Immature natural killer cell (primary cell): ENCODE measurements at regions not wholly inside any gene's neighbourhood (a gene's known extent, or its start where the extent isn't known, plus 50 kb on each side); places are given as distances from the start of the nearest gene placed in this dataset.

Experiments used
- DNase-seq, 3 donors: peaks; one replicate each; pipeline ENCODE4 v3.0.0; 2022; ENCODE audit warnings: mixed read lengths in 1 of 3
- H3K27ac Mint-ChIP-seq, 6 donors: one replicate each; pipeline ENCODE4 v1.8.0; 2020; ENCODE audit warnings: mixed read lengths in 6 of 6, mild to moderate bottlenecking in 5 of 6, inconsistent platforms in 4 of 6, moderate library complexity in 3 of 6
- H3K27me3 Mint-ChIP-seq, 3 donors: one replicate each; pipeline ENCODE4 v1.8.0; 2020 to 2021; ENCODE audit warnings: low read depth in 3 of 3, mild to moderate bottlenecking in 3 of 3, mixed read lengths in 3 of 3, moderate library complexity in 3 of 3, inconsistent platforms in 1 of 3
- H3K36me3 Mint-ChIP-seq, 3 donors: one replicate each; pipeline ENCODE4 v1.8.0; 2020; ENCODE audit warnings: mixed read lengths in 3 of 3, inconsistent platforms in 2 of 3, mild to moderate bottlenecking in 2 of 3
- H3K4me1 Mint-ChIP-seq, 2 donors: one replicate each; pipeline ENCODE4 v1.8.0; 2020; ENCODE audit warnings: inconsistent platforms in 2 of 2, mild to moderate bottlenecking in 2 of 2, mixed read lengths in 2 of 2, moderate library complexity in 1 of 2
- H3K4me3 Mint-ChIP-seq, 5 donors: one replicate each; pipeline ENCODE4 v1.8.0; 2020; ENCODE audit warnings: mild to moderate bottlenecking in 5 of 5, mixed read lengths in 5 of 5, inconsistent platforms in 3 of 5, moderate library complexity in 3 of 5
- H3K9me3 Mint-ChIP-seq, 6 donors: one replicate each; pipeline ENCODE4 v1.8.0; 2020; ENCODE audit warnings: mild to moderate bottlenecking in 6 of 6, mixed read lengths in 6 of 6, inconsistent platforms in 4 of 6, moderate library complexity in 3 of 6

DNA sequence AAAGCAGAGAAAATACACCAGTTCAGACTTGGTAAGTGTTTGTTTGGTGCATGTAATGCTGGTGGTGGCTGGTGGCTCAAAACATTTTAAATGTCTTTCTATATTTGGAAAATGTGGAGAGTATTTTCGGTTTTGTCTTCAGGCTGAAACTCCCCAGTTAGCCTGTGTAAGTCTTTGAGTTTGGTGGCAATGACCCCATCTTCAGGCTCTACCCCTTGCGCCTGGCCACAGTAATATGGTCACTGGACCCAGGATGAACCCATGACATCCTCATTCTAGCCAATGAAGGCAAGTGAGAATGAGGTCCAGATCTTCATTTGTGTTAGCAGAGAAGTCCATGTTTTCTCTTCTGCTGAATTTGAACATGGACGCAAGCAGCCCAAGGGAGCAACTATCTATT lies 422.6 kb downstream of the BRINP1 start:
- Mint-ChIP-seq H3K9me3 (peaks cover 0 to 15% (median 4%) of the 10 kb centered on the region in 6 donors), H3K27ac (no peak overlapping the region), H3K4me1 (no peaks in the 10 kb centered on the region), H3K27me3 (peaks cover 0 to 2% (median 0%) of the 10 kb centered on the region in 3 donors), H3K4me3 (no peak overlapping the region), H3K36me3 (no peaks in the 10 kb centered on the region)
- no peak for DNase-seq

DNA sequence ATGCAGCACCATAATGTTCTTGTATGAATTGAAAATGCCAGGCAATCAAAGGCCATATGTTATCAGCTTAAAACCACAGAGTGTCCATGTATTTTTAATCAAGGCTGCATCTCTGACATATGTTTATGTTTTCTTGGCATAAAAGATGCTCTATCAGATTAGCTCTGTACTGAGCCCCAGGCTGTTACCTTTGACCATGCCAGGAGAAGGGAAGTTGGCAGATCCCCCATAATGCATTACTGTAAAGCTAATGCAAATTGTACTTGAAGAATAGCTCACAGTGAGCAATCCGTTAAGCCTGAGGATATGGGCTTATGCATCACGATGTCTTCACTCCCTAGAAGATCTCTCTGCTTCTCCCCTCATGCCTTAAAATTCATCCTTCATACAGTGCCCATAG lies 414.4 kb downstream of the BRINP1 start:
- H3K36me3 Mint-ChIP-seq: no peaks in the 10 kb centered on the region

DNA sequence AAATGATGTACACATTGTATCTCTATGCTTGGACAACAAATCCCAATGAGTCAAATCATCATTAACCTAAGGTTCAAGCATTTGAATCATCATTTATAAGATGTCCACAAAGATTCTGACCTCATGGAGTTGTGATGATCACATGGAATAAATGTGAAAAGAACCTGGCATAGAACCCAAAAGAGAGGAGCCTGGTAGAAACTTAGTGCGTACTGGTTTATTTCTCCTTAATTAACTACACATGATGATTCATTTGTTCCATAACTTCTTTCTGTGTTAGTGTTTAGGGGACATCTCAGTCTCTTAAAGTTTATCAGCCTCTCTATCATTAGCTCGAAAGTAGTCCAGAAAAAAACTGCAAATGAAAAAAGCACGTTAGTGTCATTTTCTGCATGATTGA lies 411.6 kb downstream of the BRINP1 start:
- no peak for DNase-seq
- no peaks in the 10 kb centered on the region for H3K4me1 Mint-ChIP-seq
- H3K27ac Mint-ChIP-seq: no peak overlapping the region
- H3K4me3 Mint-ChIP-seq: no peak overlapping the region
- H3K9me3 Mint-ChIP-seq: peaks cover 0 to 3% (median 2%) of the 10 kb centered on the region in 6 donors
- H3K27me3 Mint-ChIP-seq: peaks cover 0 to 3% (median 0%) of the 10 kb centered on the region in 3 donors
- H3K36me3 Mint-ChIP-seq: no peaks in the 10 kb centered on the region

More for the DNA sequence above, 414.4 kb downstream of the BRINP1 start:
- Mint-ChIP-seq H3K4me1 (no peaks in the 10 kb centered on the region), H3K27me3 (peaks cover 0 to 3% (median 2%) of the 10 kb centered on the region in 3 donors), H3K9me3 (peaks cover 0 to 5% (median 2%) of the 10 kb centered on the region in 6 donors), H3K27ac (no peak overlapping the region), H3K4me3 (no peak overlapping the region)
- no peak for DNase-seq

DNA sequence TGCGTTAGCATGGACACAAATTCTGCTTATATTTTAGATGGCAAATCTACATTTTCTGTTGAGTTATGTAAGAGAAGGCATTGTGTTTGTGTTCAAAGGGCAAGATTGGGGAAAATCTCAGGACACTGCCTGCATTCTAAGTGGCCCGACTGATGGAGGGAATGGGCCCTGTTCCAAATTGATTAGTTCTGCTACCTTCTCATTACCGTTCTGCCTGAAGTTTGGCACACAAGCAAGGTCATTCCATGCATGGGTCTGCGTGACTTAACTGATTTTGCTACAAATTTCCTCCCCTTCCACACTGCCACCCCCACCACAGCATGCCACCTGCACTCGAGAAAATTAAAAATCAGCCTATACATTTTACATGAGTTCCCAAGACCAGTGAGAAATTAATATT lies 409.9 kb downstream of the BRINP1 start:
- no peak overlapping the region for H3K27ac Mint-ChIP-seq
- peaks cover 0 to 3% (median 0%) of the 10 kb centered on the region in 3 donors for H3K27me3 Mint-ChIP-seq
- no peak overlapping the region for H3K4me3 Mint-ChIP-seq
- H3K4me1 Mint-ChIP-seq: no peaks in the 10 kb centered on the region
- no peak for DNase-seq
- H3K36me3 Mint-ChIP-seq: no peaks in the 10 kb centered on the region
- peaks cover 0 to 3% (median under 1%) of the 10 kb centered on the region in 6 donors for H3K9me3 Mint-ChIP-seq

DNA sequence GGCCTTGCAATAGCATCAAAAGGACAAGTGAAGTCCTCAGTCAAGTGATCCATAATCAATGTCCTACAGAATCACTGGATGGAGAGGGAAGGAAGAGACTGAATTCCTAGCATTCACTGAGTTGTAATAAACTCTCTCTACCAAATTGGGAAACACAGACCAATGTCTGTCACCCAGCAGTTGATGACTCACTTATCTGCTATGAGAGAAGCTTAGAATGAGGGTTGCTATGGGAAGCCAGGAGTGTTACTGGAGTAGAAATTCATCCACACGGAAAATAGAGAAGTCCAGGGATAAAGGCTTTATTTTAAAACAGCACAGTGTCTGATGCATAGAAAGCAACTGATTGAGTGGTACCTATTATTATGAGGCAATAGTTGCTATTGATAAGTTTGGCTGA lies 407.4 kb downstream of the BRINP1 start:
- Mint-ChIP-seq H3K4me1 (no peaks in the 10 kb centered on the region), H3K27ac (no peak overlapping the region)

DNA sequence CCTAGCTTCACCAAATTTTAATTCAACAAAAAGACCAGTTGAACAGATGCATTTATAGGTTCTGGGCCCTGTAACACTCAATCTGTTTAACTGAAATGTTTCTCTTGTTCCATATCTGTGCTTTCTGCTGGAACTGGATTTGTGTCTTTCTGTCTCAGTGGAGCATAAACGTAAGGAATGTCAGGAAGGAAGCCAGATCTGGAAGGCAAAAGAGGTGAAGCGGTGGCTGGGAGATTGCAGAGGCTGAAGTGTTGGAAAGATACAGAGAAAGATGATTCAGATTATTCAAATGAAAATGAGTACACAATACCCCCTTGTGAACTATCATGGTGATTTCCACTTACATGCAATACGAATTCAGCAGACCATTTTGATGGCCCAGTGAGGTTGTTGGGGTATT lies 406.8 kb downstream of the BRINP1 start:
- Mint-ChIP-seq H3K27me3 (peaks cover 0 to 4% (median 0%) of the 10 kb centered on the region in 3 donors), H3K27ac (no peak overlapping the region), H3K4me3 (no peak overlapping the region), H3K36me3 (no peaks in the 10 kb centered on the region), H3K9me3 (peaks cover 0 to 4% (median 0%) of the 10 kb centered on the region in 6 donors), H3K4me1 (no peaks in the 10 kb centered on the region)
- no peak for DNase-seq

More for the DNA sequence above, 407.4 kb downstream of the BRINP1 start:
- peaks cover 0 to 4% (median 0%) of the 10 kb centered on the region in 3 donors for H3K27me3 Mint-ChIP-seq
- no peaks in the 10 kb centered on the region for H3K36me3 Mint-ChIP-seq
- no peak overlapping the region for H3K4me3 Mint-ChIP-seq
- H3K9me3 Mint-ChIP-seq: peaks cover 0 to 4% (median 0%) of the 10 kb centered on the region in 6 donors
- DNase-seq: no peak

DNA sequence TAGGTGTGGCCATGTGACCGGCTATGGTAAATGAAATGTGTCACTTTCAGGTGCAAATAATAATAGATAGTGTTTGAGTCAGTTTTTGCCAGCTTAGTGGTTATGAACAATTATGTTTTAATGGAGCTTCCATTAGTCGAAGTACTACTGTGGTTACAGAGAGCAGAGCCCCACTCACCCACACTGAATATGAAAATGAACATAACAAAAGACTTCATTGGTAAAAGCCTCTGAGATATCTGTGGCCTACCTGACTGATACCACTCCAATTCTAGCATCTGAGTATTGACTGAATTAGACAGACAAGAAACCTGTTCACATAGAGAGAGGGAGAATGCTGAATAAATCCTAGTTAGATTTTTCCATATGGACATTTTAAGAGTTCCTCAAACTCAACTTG lies 405.6 kb downstream of the BRINP1 start:
- no peaks in the 10 kb centered on the region for H3K36me3 Mint-ChIP-seq
- H3K27ac Mint-ChIP-seq: no peak overlapping the region
- no peak overlapping the region for H3K4me3 Mint-ChIP-seq
- no peak for DNase-seq
- H3K27me3 Mint-ChIP-seq: peaks cover 0 to 4% (median 0%) of the 10 kb centered on the region in 3 donors
- H3K4me1 Mint-ChIP-seq: no peaks in the 10 kb centered on the region
- H3K9me3 Mint-ChIP-seq: peaks cover 0 to 10% (median 4%) of the 10 kb centered on the region in 6 donors

DNA sequence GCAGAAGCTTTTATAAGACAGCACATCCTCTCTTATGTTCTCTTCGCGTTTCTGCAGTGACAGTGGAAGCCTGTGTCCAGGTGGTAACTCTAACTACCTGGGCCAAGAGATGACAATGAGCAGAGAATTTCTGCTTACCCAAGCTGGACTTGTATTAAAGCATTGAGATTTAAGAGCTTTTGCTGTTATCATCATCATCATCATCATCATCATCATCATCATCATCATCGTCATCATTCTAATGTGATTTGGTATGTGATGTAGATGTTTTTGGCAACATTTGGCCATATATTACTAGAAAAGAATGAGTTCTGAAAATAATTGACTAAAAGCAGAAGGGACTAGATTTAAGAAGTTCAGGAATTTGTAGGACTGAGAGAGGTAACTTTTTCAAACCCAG lies 401.3 kb downstream of the BRINP1 start:
- no peaks in the 10 kb centered on the region for H3K36me3 Mint-ChIP-seq
- peaks cover 0 to 4% (median 2%) of the 10 kb centered on the region in 3 donors for H3K27me3 Mint-ChIP-seq
- H3K4me1 Mint-ChIP-seq: no peaks in the 10 kb centered on the region
- no peak for DNase-seq
- peaks cover 6 to 16% (median 9%) of the 10 kb centered on the region in 6 donors for H3K9me3 Mint-ChIP-seq
- no peak overlapping the region for H3K4me3 Mint-ChIP-seq
- H3K27ac Mint-ChIP-seq: no peak overlapping the region

DNA sequence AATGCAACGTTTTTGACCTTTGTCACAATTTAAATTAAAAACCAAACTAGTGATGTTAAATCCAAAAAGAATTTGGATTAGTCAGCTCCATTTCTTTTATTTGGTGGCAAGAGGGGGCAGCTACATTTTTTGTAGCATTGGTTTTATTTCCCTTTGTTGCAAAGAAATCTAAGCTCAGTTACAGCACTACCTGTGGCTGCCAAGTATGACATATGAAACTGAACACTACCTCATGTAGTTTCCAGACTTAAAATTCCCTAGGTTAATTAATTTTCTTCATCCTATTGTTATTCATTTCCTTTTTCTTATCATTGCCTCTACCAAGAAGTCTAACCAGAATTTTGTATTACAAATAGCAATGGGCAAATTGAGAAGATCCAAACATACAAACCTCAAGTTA lies 393.5 kb downstream of the BRINP1 start:
- H3K36me3 Mint-ChIP-seq: no peaks in the 10 kb centered on the region
- DNase-seq: no peak
- no peaks in the 10 kb centered on the region for H3K4me1 Mint-ChIP-seq
- peaks cover 2 to 3% (median 3%) of the 10 kb centered on the region in 6 donors for H3K9me3 Mint-ChIP-seq
- H3K4me3 Mint-ChIP-seq: no peak overlapping the region
- no peak overlapping the region for H3K27ac Mint-ChIP-seq
- peaks cover 0 to 2% (median 0%) of the 10 kb centered on the region in 3 donors for H3K27me3 Mint-ChIP-seq

DNA sequence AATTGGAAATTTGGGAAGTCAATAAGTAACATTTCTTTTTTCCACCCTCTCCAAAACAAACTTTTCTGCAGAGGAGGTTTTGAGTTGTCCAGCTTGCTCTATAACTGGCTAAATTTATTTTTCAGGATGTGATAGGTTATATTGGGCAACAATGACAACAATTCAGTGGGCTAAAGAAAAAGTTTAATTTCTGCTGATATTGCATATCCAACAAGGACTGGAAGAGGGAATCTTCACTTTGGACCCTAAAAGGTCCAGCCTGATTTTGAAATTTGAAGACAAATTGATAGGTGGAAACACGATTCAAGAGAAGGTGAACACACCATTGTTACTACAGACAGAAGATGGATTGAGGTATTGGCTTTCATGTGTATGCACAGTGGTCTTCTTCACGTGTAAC lies 393.1 kb downstream of the BRINP1 start:
- Mint-ChIP-seq H3K9me3 (peaks cover 0 to 3% (median under 1%) of the 10 kb centered on the region in 6 donors), H3K4me1 (no peaks in the 10 kb centered on the region), H3K36me3 (no peaks in the 10 kb centered on the region), H3K27me3 (peaks cover 0 to 2% (median 0%) of the 10 kb centered on the region in 3 donors), H3K27ac (no peak overlapping the region), H3K4me3 (no peak overlapping the region)
- no peak for DNase-seq

DNA sequence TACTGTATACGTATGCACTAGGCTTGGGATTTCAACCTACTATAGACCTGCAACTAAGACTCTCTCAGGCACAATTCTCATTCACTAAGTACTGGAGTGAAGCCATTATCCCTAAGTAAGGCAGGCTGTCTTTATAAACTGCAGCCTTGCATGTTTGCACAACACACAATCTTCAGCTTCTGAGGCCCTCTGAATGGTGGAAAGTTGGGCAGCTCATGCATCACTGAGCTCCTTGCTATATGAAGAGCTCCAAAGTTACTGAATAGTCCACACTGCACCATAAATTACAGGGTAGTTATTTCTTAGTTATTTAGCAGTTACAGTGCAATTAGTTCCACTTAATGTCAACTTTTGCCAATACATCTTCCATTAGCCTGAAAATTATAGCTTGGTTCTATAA lies 384.6 kb downstream of the BRINP1 start:
- no peaks in the 10 kb centered on the region for H3K4me1 Mint-ChIP-seq
- no peaks in the 10 kb centered on the region for H3K36me3 Mint-ChIP-seq
- no peak for DNase-seq
- no peak overlapping the region for H3K4me3 Mint-ChIP-seq
- H3K27ac Mint-ChIP-seq: no peak overlapping the region
- H3K9me3 Mint-ChIP-seq: peaks cover 0 to 5% (median 0%) of the 10 kb centered on the region in 6 donors
- H3K27me3 Mint-ChIP-seq: peaks cover 0 to 2% (median 0%) of the 10 kb centered on the region in 3 donors

DNA sequence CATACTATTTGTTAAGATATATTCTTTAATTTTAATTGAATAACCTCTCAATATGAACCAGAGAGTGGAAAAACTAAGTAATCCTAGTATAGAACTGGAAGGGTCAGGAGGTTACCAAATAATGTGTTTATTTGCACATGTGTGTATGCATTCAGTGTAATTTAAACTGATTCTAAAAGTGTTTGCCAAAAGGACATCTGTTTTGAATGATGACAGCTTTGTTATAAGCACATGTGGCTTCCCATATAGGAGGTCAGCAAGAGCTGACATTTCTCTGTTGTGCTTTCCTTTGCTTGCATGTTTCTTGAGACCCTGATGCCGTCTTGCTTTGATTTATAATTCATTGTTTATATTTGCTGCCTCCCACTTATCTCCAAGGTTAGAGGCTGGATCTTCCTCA lies 383.4 kb downstream of the BRINP1 start:
- H3K4me3 Mint-ChIP-seq: no peak overlapping the region
- H3K27me3 Mint-ChIP-seq: peaks cover 0 to 4% (median 0%) of the 10 kb centered on the region in 3 donors
- H3K9me3 Mint-ChIP-seq: peaks cover 0 to 9% (median 3%) of the 10 kb centered on the region in 6 donors
- DNase-seq: no peak
- no peaks in the 10 kb centered on the region for H3K4me1 Mint-ChIP-seq
- no peak overlapping the region for H3K27ac Mint-ChIP-seq
- no peaks in the 10 kb centered on the region for H3K36me3 Mint-ChIP-seq

DNA sequence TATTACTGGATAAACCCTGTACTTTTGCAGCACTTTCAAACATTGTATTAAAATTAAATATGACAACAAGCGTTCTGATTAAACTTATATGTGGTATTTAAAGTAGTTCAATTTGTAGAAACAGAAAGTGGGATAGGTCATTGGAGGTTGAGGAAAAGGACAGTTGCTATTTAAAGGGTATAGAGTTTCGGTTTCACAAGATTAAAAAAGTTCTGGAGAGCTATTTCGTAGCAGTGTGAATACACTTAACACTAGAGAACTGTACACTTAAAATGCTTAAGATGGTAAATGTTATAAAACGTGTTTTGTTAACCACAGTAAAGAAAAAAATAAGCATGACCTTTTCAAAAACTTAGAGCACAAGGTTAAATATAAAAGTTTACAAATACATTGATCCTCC lies 382.1 kb downstream of the BRINP1 start:
- Mint-ChIP-seq H3K4me3 (no peak overlapping the region), H3K36me3 (no peaks in the 10 kb centered on the region), H3K9me3 (peaks cover 0 to 9% (median 3%) of the 10 kb centered on the region in 6 donors)

DNA sequence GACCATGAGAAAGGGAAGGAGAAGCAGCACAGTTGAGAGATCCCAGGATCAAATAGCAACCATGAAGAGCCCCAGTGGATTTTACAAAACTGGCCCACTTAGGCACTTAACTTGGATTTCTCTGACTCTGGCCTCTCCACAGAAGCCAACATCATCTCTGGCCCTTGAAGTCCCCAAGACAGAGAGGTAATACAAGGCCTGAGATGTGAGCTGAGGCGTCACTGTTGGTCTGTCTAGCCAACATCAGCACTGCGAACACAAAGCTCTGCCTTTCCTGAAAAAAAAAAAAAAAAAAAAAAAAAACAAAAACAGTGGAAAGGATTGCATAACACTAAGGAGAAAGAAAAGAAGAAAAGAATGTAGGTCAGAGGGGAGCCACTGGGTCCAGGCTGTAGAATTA lies 378.3 kb downstream of the BRINP1 start:
- peaks cover 0 to 10% (median 4%) of the 10 kb centered on the region in 6 donors for H3K9me3 Mint-ChIP-seq
- H3K36me3 Mint-ChIP-seq: no peaks in the 10 kb centered on the region
- no peaks in the 10 kb centered on the region for H3K4me1 Mint-ChIP-seq
- DNase-seq: no peak
- no peak overlapping the region for H3K27ac Mint-ChIP-seq
- no peak overlapping the region for H3K4me3 Mint-ChIP-seq
- H3K27me3 Mint-ChIP-seq: peaks cover 0 to 4% (median 0%) of the 10 kb centered on the region in 3 donors

More for the DNA sequence above, 382.1 kb downstream of the BRINP1 start:
- no peak for DNase-seq
- H3K4me1 Mint-ChIP-seq: no peaks in the 10 kb centered on the region
- peaks cover 0 to 4% (median 0%) of the 10 kb centered on the region in 3 donors for H3K27me3 Mint-ChIP-seq
- H3K27ac Mint-ChIP-seq: no peak overlapping the region
